ENCODE measurements at regions not wholly inside any gene's neighbourhood (a gene's known extent, or its start where the extent isn't known, plus 50 kb on each side); places are given as distances from the start of the nearest gene placed in this dataset.

- TF ChIP-seq FOXA1 (IDR thresholded peaks at IDR 0.05) (no peak), CTCF (IDR thresholded peaks at IDR 0.05; ENCODE audit: low read depth, low read length, missing input control) (no peak), RAD21 (IDR thresholded peaks at IDR 0.05) (no peak), YY1 (IDR thresholded peaks at IDR 0.05) (no peak), MAX (IDR thresholded peaks at IDR 0.05) (no peak), JUND (IDR thresholded peaks at IDR 0.05) (no peak), EGR1 (IDR thresholded peaks at IDR 0.05; ENCODE audit: low read depth in 2 of 2) (no peak), SP1 (IDR thresholded peaks at IDR 0.05) (no peak), REST (IDR thresholded peaks at IDR 0.05) (no peak), ATF3 (IDR thresholded peaks at IDR 0.05) (no peak), TAF1 (conservative IDR thresholded peaks at IDR 0.05) (no peak)
Observed at GRCh38 chr11:103552086-103552485, 442.9 kb downstream of the DYNC2H1 start.

Measured in liver (tissue), 3 donors.